ENCODE measurements at regions not wholly inside any gene's neighbourhood (a gene's known extent, or its start where the extent isn't known, plus 50 kb on each side); places are given as distances from the start of the nearest gene placed in this dataset.

GRCh38 chr4:176849076-176849475, 56.4 kb upstream of the VEGFC start:
- H3K9me3 Mint-ChIP-seq = peaks cover 9% of the 10 kb centered on the region
- DNase-seq (no peak), ATAC-seq (ENCODE audit: poor library complexity) (no peak)
- ChIA-PET CTCF (no interaction called here), POLR2A (no interaction called here)
- intact Hi-C loops (cut with DNase I, micrococcal nuclease) = no loop called here
- Histone ChIP-seq H3K27me3 (ENCODE audit: control insufficient read depth in 1 of 2, insufficient read depth in 2 of 2, low read length in 2 of 2) (no peaks in the 10 kb centered on the region), H3K4me1 (ENCODE audit: insufficient read depth, low read length) (no peaks in the 10 kb centered on the region), H3K9me3 (ENCODE audit: control insufficient read depth in 1 of 2, insufficient read depth in 1 of 2, low read length in 2 of 2) (no peaks in the 10 kb centered on the region), H3K27ac (ENCODE audit: low read depth in 1 of 2, low read length in 2 of 2) (no peak overlapping the region), H3K4me3 (ENCODE audit: low read length) (no peak overlapping the region), H3K36me3 (ENCODE audit: insufficient read depth, low read length) (no peaks in the 10 kb centered on the region)
- H3K27me3 Mint-ChIP-seq = no peaks in the 10 kb centered on the region
- H3K36me3 Mint-ChIP-seq (ENCODE audit: low read depth) = no peaks in the 10 kb centered on the region
- H3K27ac Mint-ChIP-seq = no peak overlapping the region
- no peak for TF ChIP-seq CTCF (IDR thresholded peaks at IDR 0.05)
- H3K4me1 Mint-ChIP-seq (ENCODE audit: low read depth) = no peaks in the 10 kb centered on the region
- H3K4me3 Mint-ChIP-seq = no peak overlapping the region

- POLR2A ChIA-PET = no interaction called here
- ATAC-seq (ENCODE audit: poor library complexity) = no peak
Measured at GRCh38 chr4:176850436-176850835, 57.7 kb upstream of the VEGFC start.

GRCh38 chr4:176856421-176856820, 63.7 kb upstream of the VEGFC start:
- DNase-seq = no peak
- CTCF ChIA-PET = no interaction called here
- H3K27me3 ChIP-seq (ENCODE audit: control insufficient read depth in 1 of 2, insufficient read depth in 2 of 2, low read length in 2 of 2) = no peaks in the 10 kb centered on the region
- Mint-ChIP-seq H3K27ac (no peak overlapping the region), H3K36me3 (ENCODE audit: low read depth) (no peaks in the 10 kb centered on the region), H3K4me3 (no peak overlapping the region), H3K9me3 (peaks cover 2% of the 10 kb centered on the region), H3K27me3 (no peaks in the 10 kb centered on the region), H3K4me1 (ENCODE audit: low read depth) (no peaks in the 10 kb centered on the region)
- POLR2A ChIA-PET = no interaction called here
- H3K27ac ChIP-seq (ENCODE audit: low read depth in 1 of 2, low read length in 2 of 2) = no peak overlapping the region
- no peaks in the 10 kb centered on the region for H3K4me1 ChIP-seq (ENCODE audit: insufficient read depth, low read length)
- TF ChIP-seq CTCF (IDR thresholded peaks at IDR 0.05) = no peak
- H3K36me3 ChIP-seq (ENCODE audit: insufficient read depth, low read length) = no peaks in the 10 kb centered on the region
- no peak overlapping the region for H3K4me3 ChIP-seq (ENCODE audit: low read length)
- H3K9me3 ChIP-seq (ENCODE audit: control insufficient read depth in 1 of 2, insufficient read depth in 1 of 2, low read length in 2 of 2) = no peaks in the 10 kb centered on the region
- no peak for ATAC-seq (ENCODE audit: poor library complexity)
- intact Hi-C loops (cut with DNase I, micrococcal nuclease) = no loop called here

More at GRCh38 chr4:176850436-176850835, 57.7 kb upstream of the VEGFC start:
- H3K4me1 Mint-ChIP-seq (ENCODE audit: low read depth) = no peaks in the 10 kb centered on the region
- no peak for DNase-seq
- Histone ChIP-seq H3K4me3 (ENCODE audit: low read length) (no peak overlapping the region), H3K4me1 (ENCODE audit: insufficient read depth, low read length) (no peaks in the 10 kb centered on the region), H3K27me3 (ENCODE audit: control insufficient read depth in 1 of 2, insufficient read depth in 2 of 2, low read length in 2 of 2) (no peaks in the 10 kb centered on the region), H3K36me3 (ENCODE audit: insufficient read depth, low read length) (no peaks in the 10 kb centered on the region), H3K27ac (ENCODE audit: low read depth in 1 of 2, low read length in 2 of 2) (no peak overlapping the region), H3K9me3 (ENCODE audit: control insufficient read depth in 1 of 2, insufficient read depth in 1 of 2, low read length in 2 of 2) (no peaks in the 10 kb centered on the region)
- TF ChIP-seq CTCF (IDR thresholded peaks at IDR 0.05) = no peak
- H3K27me3 Mint-ChIP-seq = no peaks in the 10 kb centered on the region
- CTCF ChIA-PET = no interaction called here
- H3K4me3 Mint-ChIP-seq = no peak overlapping the region
- intact Hi-C loops (cut with DNase I, micrococcal nuclease) = no loop called here
- H3K36me3 Mint-ChIP-seq (ENCODE audit: low read depth) = no peaks in the 10 kb centered on the region
- peaks cover 9% of the 10 kb centered on the region for H3K9me3 Mint-ChIP-seq
- H3K27ac Mint-ChIP-seq = no peak overlapping the region

Measured in CD4-positive, alpha-beta T cell (primary cell).